Heart left ventricle (tissue), 13 donors: ENCODE measurements at regions not wholly inside any gene's neighbourhood (a gene's known extent, or its start where the extent isn't known, plus 50 kb on each side); places are given as distances from the start of the nearest gene placed in this dataset.

Experiments
- CTCF ChIP-seq, 12 donors: fragments of 200-600 bp; sonication (generic) in 4 of 12; IDR thresholded peaks; one replicate each; pipeline versions ENCODE4 v1.5.0 to v1.8.0; 2018 to 2022; ENCODE audit warnings: antibody characterized with exemption in 12 of 12, mild to moderate bottlenecking in 5 of 12
- POLR2A ChIP-seq, 2 donors: fragments of 450-650 bp; IDR thresholded peaks; one replicate each; pipeline ENCODE4 v1.6.1; 2017; ENCODE audit warnings: antibody characterized with exemption in 2 of 2, mild to moderate bottlenecking in 2 of 2, moderate library complexity in 2 of 2
- donor health status: ischemic (EF 13 %, LVEDD 7.1; RV severe dilation, severe dysfunction).
- donor health status: DM: no; HTN: yes; CAD: no.
- donor health status: DM: no; HTN: no; CAD: no.
- donor health status: ischemic (EF 25% LVEDD 6.9; RV normal size, moderate dysfunction).
- donor health status: ischemic (EF 25% LVEDD 5.7; RV mildly dilated, moderate dysfunction).
- donor health status: ischemic (EF 35%, LVEDD 5.7; RV mildly dilated, moderate dysfunction).
- donor health status: nonischemic (EF 11% LVEDD 7.7; RV severe dilation, severe dysfunction).
- donor health status: DM: yes; HTN: yes; CAD: no.
- donor health status: PGD.
- donor health status: ischemic (EF 29% LVEDD 5.4; RV normal size, mild dysfunction).
- donor health status: nonischemic (EF 23%, LVEDD 6.1; RV moderate dilation, normal function).

GRCh38 chr1:90572446-90572845 lies 144.7 kb downstream of the BARHL2 start:
- TF ChIP-seq POLR2A (IDR thresholded peaks at IDR 0.05) = no peak
- TF ChIP-seq CTCF (IDR thresholded peaks at IDR 0.05) = no peak
